ENCODE measurements at regions not wholly inside any gene's neighbourhood (a gene's known extent, or its start where the extent isn't known, plus 50 kb on each side); places are given as distances from the start of the nearest gene placed in this dataset.
"Not testable (repeated sequence)": the region's sequence is repeated elsewhere in the genome, so short reads cannot be mapped to it uniquely, and the experiment has no call there.

GRCh38 chr10:125235093-125236069, 75.0 kb upstream of the CTBP2 start:
- H3K4me3 ChIP-seq (ENCODE audit: low read length), result no peak overlapping the region
- no peak for TF ChIP-seq CTCF (IDR thresholded peaks at IDR 0.05; ENCODE audit: insufficient read depth, low read depth, low read length, missing control alignments)
- peak; percentile 54 for DNase-seq (ENCODE audit: low read depth)

- peak; percentile 69 for DNase-seq (ENCODE audit: low read depth)
These were observed 74.2 kb upstream of the CTBP2 start for GRCh38 chr10:125234576-125234975.

DNA sequence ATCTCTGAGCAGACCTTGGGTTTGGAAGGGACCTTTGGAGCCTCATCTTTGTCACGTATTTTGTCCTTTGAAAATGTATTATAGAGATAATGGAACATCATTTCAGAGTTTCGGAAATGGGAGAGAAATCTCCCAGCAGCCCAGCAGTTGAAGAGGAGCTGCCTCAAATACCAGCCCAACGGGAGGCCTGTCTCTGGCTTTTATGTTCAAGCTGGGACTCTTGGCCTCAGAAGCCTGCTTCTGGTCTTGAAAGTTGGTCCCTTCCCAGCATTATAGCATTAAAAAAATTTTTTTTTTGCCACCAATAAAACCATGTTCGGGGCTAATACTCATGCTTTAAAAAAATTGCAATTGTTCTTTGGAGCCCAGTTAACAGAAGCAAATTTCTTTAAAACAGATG, 73.4 kb upstream of the CTBP2 start:
- no peak for TF ChIP-seq CTCF (IDR thresholded peaks at IDR 0.05; ENCODE audit: insufficient read depth, low read depth, low read length, missing control alignments)
- no peak overlapping the region for H3K4me3 ChIP-seq (ENCODE audit: low read length)
- DNase-seq (ENCODE audit: low read depth), result no peak

More at GRCh38 chr10:125234576-125234975, 74.2 kb upstream of the CTBP2 start:
- not testable (repeated sequence) for H3K4me3 ChIP-seq (ENCODE audit: low read length)

GRCh38 chr10:125232841-125233240, 72.5 kb upstream of the CTBP2 start:
- TF ChIP-seq CTCF (IDR thresholded peaks at IDR 0.05; ENCODE audit: insufficient read depth, low read depth, low read length, missing control alignments), result no peak
- no peak overlapping the region for H3K4me3 ChIP-seq (ENCODE audit: low read length)
- peak; percentile 51 for DNase-seq (ENCODE audit: low read depth)

DNA sequence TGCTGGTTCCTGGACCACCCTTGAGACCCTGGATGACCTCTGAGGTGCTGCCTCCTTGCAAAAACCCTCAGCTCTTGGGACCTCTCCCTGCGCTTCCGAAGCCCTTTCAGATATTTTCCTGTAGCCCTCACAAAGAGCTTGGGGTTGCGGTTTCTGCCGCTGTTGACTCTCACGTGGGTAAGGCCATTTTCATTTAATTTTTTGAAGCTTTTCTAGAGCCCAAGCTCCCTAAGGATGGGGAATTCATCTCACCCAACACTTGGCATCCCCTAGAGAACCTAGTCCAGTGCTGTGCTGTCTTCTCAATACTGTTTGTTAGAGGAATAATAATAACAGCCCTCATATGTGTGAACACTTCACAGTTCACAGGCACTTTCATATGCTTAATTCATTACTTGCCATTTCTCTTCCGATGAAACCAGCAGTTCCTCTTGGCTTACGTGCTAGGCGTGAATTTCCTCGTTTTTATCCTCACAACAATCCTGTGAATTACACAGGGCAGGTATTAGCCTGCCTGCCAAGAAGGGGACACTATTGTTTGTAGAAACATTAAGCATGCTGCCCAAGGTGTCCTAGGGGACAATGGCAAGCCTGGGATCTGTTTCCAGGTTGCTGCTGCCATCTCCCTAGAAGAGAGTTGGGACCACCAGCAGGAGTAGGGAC, 71.6 kb upstream of the CTBP2 start:
- no peak overlapping the region for H3K4me3 ChIP-seq (ENCODE audit: low read length)
- no peak for TF ChIP-seq CTCF (IDR thresholded peaks at IDR 0.05; ENCODE audit: insufficient read depth, low read depth, low read length, missing control alignments)
- peak; percentile 57 for DNase-seq (ENCODE audit: low read depth)

DNA sequence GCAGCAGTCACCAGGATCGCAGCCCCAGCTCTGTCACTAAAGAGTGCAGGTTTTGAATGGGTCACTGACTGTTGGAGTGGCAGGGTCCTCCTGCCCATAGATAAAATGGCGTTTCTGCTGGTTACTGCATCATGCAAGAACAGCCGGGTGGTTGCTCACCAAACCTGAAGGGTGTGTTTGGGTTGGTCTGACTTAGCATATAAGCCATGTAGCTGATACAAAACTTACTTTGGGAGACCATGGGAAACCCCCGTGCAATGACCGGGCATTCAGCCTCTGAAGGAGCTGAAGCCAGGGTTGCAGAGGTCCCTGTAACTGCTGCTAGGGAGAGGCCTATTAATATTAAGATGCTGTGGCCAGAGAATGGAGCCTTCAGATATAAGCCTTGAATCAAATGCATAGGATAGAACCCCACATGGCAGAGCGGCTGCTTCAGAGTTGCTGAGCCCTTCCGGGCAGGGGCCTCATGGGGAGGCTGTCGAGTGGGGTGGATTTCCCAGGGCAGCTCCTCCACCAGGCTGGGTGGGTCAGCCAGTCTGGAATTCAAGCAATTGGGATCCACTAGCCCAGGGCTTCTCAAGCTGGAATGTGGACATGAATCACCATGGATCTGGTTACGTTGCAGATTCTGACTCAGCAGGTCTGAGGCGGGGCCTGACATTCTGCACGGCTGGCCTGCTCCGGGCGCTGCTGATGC, 70.9 kb upstream of the CTBP2 start:
- no peak for TF ChIP-seq CTCF (IDR thresholded peaks at IDR 0.05; ENCODE audit: insufficient read depth, low read depth, low read length, missing control alignments)
- DNase-seq (ENCODE audit: low read depth), result peak; percentile 98
- H3K4me3 ChIP-seq (ENCODE audit: low read length), result no peak overlapping the region

DNA sequence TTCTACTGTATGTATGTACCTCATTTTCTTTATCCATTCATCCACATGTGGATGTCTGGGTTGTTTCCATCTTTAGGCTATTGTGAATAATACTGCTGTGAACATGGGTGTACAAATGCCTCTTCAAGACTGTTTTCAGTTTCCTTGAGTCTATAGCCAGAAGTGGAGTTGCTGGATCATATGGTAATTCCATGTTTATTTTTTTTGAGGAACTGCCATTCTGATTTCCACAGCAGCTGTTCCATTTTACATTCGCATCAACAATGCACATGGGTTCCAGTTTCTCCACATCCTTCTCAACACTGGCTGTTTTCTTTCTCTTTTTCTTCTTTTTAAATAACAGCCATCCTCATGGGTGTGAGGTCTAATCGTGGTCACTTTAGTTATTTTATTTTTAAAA, 69.9 kb upstream of the CTBP2 start:
- DNase-seq (ENCODE audit: low read depth), result no peak
- no peak for TF ChIP-seq CTCF (IDR thresholded peaks at IDR 0.05; ENCODE audit: insufficient read depth, low read depth, low read length, missing control alignments)
- H3K4me3 ChIP-seq (ENCODE audit: low read length), result no peak overlapping the region

- DNase-seq (ENCODE audit: low read depth); H3K4me3 ChIP-seq (ENCODE audit: low read length): not testable (repeated sequence)
These were observed 68.0 kb upstream of the CTBP2 start for GRCh38 chr10:125228245-125228940.

All from epithelial cell of esophagus (primary cell).